Muscle layer of colon (tissue), 2 donors: ENCODE measurements at regions not wholly inside any gene's neighbourhood (a gene's known extent, or its start where the extent isn't known, plus 50 kb on each side); places are given as distances from the start of the nearest gene placed in this dataset.
"Not testable (repeated sequence)": the region's sequence is repeated elsewhere in the genome, so short reads cannot be mapped to it uniquely, and the experiment has no call there.

Experiments
- H3K27ac ChIP-seq: one replicate; pipeline ENCODE4 v1.7.0; 2013; ENCODE audit warnings: low read depth, mild to moderate bottlenecking, low read length, moderate library complexity
- H3K27me3 ChIP-seq, 2 donors: one replicate each; pipeline ENCODE4 v1.7.0; 2013; ENCODE audit warnings: low read length in 2 of 2, mild to moderate bottlenecking in 2 of 2; ENCODE audit not compliant: insufficient read depth in 2 of 2, control insufficient read depth in 1 of 2
- H3K36me3 ChIP-seq: one replicate; pipeline ENCODE4 v1.7.0; 2013; ENCODE audit warnings: mild to moderate bottlenecking, low read length; ENCODE audit not compliant: insufficient read depth
- H3K4me1 ChIP-seq: one replicate; pipeline ENCODE4 v1.7.0; 2013; ENCODE audit warnings: mild to moderate bottlenecking, low read length; ENCODE audit not compliant: insufficient read depth
- H3K4me3 ChIP-seq, 2 donors: one replicate each; pipeline ENCODE4 v1.7.0; 2013; ENCODE audit warnings: low read length in 2 of 2, low read depth in 1 of 2, mild to moderate bottlenecking in 1 of 2, moderate library complexity in 1 of 2
- H3K9ac ChIP-seq: one replicate; pipeline ENCODE4 v1.7.0; 2013; ENCODE audit warnings: low read length
- H3K9me3 ChIP-seq: one replicate; pipeline ENCODE4 v1.7.0; 2013; ENCODE audit warnings: mild to moderate bottlenecking, low read length
- donor health status: abdominal sarcoma.
- donor health status: Adenocarcinoma of cecum.

DNA sequence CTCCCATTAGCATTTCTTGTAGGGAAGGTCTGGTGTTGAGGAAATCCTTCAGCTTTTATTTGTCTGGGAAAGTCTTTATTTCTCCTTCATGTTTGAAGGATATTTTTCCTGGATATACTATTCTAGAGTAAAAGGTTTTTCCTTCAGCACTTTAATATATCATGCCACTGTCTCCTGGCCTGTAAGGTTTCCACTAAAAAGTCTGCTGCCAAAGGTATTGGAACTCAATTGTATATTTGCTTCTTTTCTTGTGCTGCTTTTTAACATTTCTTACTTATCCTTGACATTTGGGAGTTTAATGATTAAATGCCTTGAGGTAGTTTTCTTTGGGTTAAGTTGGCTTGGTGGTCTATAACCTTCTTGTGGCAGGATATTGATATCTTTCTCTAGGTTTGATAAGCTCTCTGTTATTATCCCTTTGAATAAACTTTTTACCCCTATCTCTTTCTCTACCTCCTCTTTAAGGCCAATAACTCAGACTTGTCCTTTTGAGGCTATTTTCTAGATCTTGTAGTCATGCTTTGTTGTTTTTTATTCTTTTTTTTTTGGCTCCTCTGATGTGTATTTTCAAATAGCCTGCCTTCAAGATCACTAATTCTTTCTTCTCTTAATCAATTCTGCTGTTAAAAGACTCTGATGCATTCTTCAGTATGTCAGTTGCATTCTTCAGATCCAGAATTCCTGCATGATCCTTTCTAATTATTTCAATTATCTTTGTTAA is 225.0 kb upstream of the ZNF217 start:
- H3K4me3 ChIP-seq: no peak overlapping the region
- H3K27me3 ChIP-seq: no peaks in the 10 kb centered on the region
- no peak overlapping the region for H3K9ac ChIP-seq
- H3K4me1 ChIP-seq: no peaks in the 10 kb centered on the region
- no peaks in the 10 kb centered on the region for H3K36me3 ChIP-seq
- H3K27ac ChIP-seq: no peak overlapping the region
- no peaks in the 10 kb centered on the region for H3K9me3 ChIP-seq

DNA sequence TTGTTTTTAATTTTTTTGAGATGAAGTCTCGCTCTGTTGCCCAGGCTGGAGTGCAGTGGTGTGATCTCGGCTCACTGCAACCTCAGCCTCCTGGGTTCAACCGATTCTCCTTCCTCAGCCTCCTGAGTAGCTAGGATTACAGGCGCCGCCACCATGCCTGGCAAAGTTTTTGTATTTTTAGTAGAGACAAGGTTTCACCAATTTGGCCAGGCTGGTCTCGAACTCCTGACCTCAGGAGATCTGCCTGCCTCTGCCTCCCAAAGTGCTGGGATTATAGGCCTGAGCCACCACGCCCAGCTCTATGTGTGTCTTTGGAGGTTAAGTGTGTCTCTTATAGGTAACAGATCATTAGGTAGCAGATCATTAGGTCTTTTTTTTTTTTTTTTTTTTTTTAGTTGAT is 223.9 kb upstream of the ZNF217 start:
- not testable (repeated sequence) for H3K4me1 ChIP-seq, H3K36me3 ChIP-seq, H3K27me3 ChIP-seq, H3K27ac ChIP-seq, H3K4me3 ChIP-seq, H3K9ac ChIP-seq, H3K9me3 ChIP-seq

DNA sequence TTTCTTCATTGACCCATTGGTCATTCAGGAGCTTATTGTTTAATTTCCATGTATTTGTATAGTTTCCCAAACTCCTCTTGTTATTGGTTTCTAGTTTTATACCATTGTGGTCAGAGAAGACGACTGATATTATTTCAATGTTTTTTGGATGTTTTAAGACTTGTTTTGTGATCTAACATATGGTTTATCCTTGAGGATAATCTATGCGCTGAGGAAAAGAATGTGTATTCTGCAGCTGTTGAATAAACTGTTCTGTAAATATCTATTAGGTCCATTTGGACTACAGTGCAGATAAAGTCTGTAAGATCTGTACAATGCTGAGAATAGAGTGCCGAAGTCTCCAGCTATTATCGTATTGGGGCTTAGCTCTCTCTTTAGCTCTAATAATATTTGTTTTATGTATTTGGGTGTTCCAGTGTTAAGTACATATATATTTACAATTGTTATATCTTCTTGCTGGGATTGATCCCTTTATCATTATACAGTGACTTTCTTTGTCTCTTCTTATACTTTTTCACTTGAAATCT is 223.3 kb upstream of the ZNF217 start:
- H3K4me1 ChIP-seq: no peaks in the 10 kb centered on the region
- H3K36me3 ChIP-seq: no peaks in the 10 kb centered on the region
- H3K27ac ChIP-seq: no peak overlapping the region
- no peaks in the 10 kb centered on the region for H3K9me3 ChIP-seq
- H3K4me3 ChIP-seq: no peak overlapping the region
- H3K27me3 ChIP-seq: no peaks in the 10 kb centered on the region
- H3K9ac ChIP-seq: no peak overlapping the region

GRCh38 chr20:53815509-53815908 is 221.9 kb upstream of the ZNF217 start:
- no peaks in the 10 kb centered on the region for H3K27me3 ChIP-seq
- H3K27ac ChIP-seq: no peak overlapping the region
- H3K9me3 ChIP-seq: no peaks in the 10 kb centered on the region
- H3K4me1 ChIP-seq: no peaks in the 10 kb centered on the region
- H3K9ac ChIP-seq: no peak overlapping the region
- H3K36me3 ChIP-seq: no peaks in the 10 kb centered on the region
- H3K4me3 ChIP-seq: no peak overlapping the region

DNA sequence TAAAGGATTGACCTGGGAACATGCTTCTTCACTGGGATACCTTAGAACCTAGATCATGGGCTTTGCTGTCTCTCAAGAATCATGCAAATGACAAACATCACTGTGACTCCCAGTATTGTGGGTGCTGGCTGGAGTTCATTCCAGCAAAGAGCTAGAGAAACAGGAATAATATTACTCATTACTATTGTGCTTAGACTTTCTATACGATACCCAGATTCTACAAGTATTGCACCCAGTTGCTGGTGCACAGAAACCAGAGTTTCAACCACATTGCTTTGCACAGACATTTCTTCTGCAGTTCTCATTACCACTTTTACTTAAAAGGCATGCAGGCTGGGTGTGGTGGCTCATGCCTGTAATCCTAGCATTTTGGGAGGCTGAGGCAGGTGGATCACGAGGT is 220.4 kb upstream of the ZNF217 start:
- H3K9ac ChIP-seq: no peak overlapping the region
- H3K27ac ChIP-seq: no peak overlapping the region
- H3K27me3 ChIP-seq: no peaks in the 10 kb centered on the region
- H3K4me3 ChIP-seq: no peak overlapping the region
- H3K4me1 ChIP-seq: no peaks in the 10 kb centered on the region
- H3K9me3 ChIP-seq: no peaks in the 10 kb centered on the region
- H3K36me3 ChIP-seq: no peaks in the 10 kb centered on the region

GRCh38 chr20:53813636-53814035 is 220.0 kb upstream of the ZNF217 start:
- Histone ChIP-seq H3K27ac (no peak overlapping the region), H3K4me3 (no peak overlapping the region), H3K9ac (no peak overlapping the region), H3K27me3 (no peaks in the 10 kb centered on the region), H3K9me3 (no peaks in the 10 kb centered on the region), H3K36me3 (no peaks in the 10 kb centered on the region), H3K4me1 (no peaks in the 10 kb centered on the region)

- Histone ChIP-seq H3K9ac (no peak overlapping the region), H3K4me1 (no peaks in the 10 kb centered on the region), H3K27ac (no peak overlapping the region), H3K4me3 (no peak overlapping the region), H3K36me3 (no peaks in the 10 kb centered on the region), H3K9me3 (no peaks in the 10 kb centered on the region), H3K27me3 (no peaks in the 10 kb centered on the region)
These were observed 217.9 kb upstream of the ZNF217 start for GRCh38 chr20:53811577-53811976.

GRCh38 chr20:53810661-53811355 is 217.2 kb upstream of the ZNF217 start:
- no peaks in the 10 kb centered on the region for H3K4me1 ChIP-seq

GRCh38 chr20:53809728-53810365 is 216.2 kb upstream of the ZNF217 start:
- no peak overlapping the region for H3K4me3 ChIP-seq
- no peaks in the 10 kb centered on the region for H3K9me3 ChIP-seq
- H3K27me3 ChIP-seq: no peaks in the 10 kb centered on the region
- no peaks in the 10 kb centered on the region for H3K4me1 ChIP-seq
- no peak overlapping the region for H3K27ac ChIP-seq
- no peaks in the 10 kb centered on the region for H3K36me3 ChIP-seq
- H3K9ac ChIP-seq: no peak overlapping the region

More at GRCh38 chr20:53810661-53811355, 217.2 kb upstream of the ZNF217 start:
- Histone ChIP-seq H3K9ac (no peak overlapping the region), H3K36me3 (no peaks in the 10 kb centered on the region), H3K4me3 (no peak overlapping the region), H3K9me3 (no peaks in the 10 kb centered on the region), H3K27ac (no peak overlapping the region), H3K27me3 (no peaks in the 10 kb centered on the region)

GRCh38 chr20:53809217-53809616 is 215.6 kb upstream of the ZNF217 start:
- H3K36me3 ChIP-seq: no peaks in the 10 kb centered on the region
- no peaks in the 10 kb centered on the region for H3K9me3 ChIP-seq
- no peak overlapping the region for H3K9ac ChIP-seq
- H3K27me3 ChIP-seq: no peaks in the 10 kb centered on the region
- no peaks in the 10 kb centered on the region for H3K4me1 ChIP-seq
- no peak overlapping the region for H3K27ac ChIP-seq
- no peak overlapping the region for H3K4me3 ChIP-seq

- no peaks in the 10 kb centered on the region for H3K27me3 ChIP-seq
- no peak overlapping the region for H3K27ac ChIP-seq
- H3K4me3 ChIP-seq: no peak overlapping the region
- no peaks in the 10 kb centered on the region for H3K36me3 ChIP-seq
- no peaks in the 10 kb centered on the region for H3K9me3 ChIP-seq
- no peak overlapping the region for H3K9ac ChIP-seq
- H3K4me1 ChIP-seq: no peaks in the 10 kb centered on the region
These were observed 215.1 kb upstream of the ZNF217 start for GRCh38 chr20:53808733-53809132.
